OCI-LY7 (cell line): ENCODE measurements at regions not wholly inside any gene's neighbourhood (a gene's known extent, or its start where the extent isn't known, plus 50 kb on each side); places are given as distances from the start of the nearest gene placed in this dataset.
"Not testable (repeated sequence)": the region's sequence is repeated elsewhere in the genome, so short reads cannot be mapped to it uniquely, and the experiment has no call there.

Source experiments
- CTCF ChIP-seq: fragments of 200-600 bp; sonication (generic); conservative IDR thresholded peaks from 2 replicates; pipeline ENCODE4 v1.5.1; 2014; ENCODE audit warnings: mild to moderate bottlenecking, antibody characterized with exemption, low read length, moderate library complexity, mixed read lengths
- EZH2phosphoT487 ChIP-seq: fragments of 200-600 bp; sonication (generic); IDR thresholded peaks from 2 replicates; pipeline ENCODE4 v1.6.1; 2018; ENCODE audit warnings: low read depth, borderline replicate concordance, mild to moderate bottlenecking, mixed run types, antibody characterized with exemption, low read length, moderate library complexity, mixed read lengths

- not testable (repeated sequence) for TF ChIP-seq CTCF, EZH2phosphoT487
Measured at GRCh38 chr2:223190561-223191206, 138.7 kb downstream of the KCNE4 start.
